GM21423 (cell line): ENCODE measurements at regions not wholly inside any gene's neighbourhood (a gene's known extent, or its start where the extent isn't known, plus 50 kb on each side); places are given as distances from the start of the nearest gene placed in this dataset.
"Not testable (repeated sequence)": the region's sequence is repeated elsewhere in the genome, so short reads cannot be mapped to it uniquely, and the experiment has no call there.

Experiments
- ATAC-seq: cut with Tn5 transposase; IDR thresholded peaks from one replicate; pipeline ENCODE4 v1.9.1; 2021; ENCODE audit warnings: mild to moderate bottlenecking, moderate library complexity; ENCODE audit not compliant: unreplicated experiment

DNA sequence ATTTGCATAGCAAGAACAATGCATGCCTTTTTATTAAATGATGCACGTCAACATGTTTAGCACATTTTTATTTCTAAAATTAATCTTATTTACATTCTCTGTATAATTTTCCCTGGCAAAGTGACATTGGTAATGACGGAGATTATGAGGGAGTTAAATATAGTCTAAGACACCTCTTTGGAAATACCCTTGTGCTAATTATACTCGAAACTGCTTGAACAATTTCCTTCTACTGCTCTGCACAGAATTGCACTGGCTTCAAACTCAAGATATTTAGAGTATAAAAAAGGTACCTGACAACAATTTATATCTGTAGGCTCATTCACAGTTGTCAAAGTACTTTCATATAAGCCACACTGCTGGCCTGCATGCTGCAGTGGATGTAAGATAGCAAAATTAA is 602.7 kb downstream of the NXPH1 start:
- no peak for ATAC-seq

DNA sequence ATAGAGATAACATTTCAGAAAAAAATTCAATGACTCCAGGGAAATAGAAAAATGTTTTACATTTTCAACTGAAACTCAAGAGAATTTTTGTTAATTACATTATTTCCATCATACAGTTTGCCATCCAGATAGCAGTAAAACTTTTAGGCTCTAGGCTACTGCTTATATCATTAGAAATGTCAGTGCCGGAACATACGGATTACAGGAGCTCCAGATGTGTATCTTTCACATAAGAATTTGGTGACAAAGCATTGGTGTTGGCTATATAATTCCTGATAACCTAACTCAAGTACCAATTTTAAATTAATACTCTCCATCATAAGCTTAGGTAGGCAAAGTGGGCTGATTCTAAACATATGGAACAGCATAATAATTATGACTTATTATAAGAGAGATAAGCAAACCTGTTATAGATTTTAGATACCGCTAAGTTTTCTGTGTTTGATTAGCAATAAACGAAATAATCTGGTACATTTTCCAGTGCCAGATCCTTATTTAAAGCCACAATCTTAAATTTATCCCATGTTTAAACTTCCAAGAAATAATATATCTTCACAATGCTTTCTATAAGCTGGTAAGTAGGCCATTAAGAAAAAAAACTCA is 637.9 kb downstream of the NXPH1 start:
- ATAC-seq: no peak

DNA sequence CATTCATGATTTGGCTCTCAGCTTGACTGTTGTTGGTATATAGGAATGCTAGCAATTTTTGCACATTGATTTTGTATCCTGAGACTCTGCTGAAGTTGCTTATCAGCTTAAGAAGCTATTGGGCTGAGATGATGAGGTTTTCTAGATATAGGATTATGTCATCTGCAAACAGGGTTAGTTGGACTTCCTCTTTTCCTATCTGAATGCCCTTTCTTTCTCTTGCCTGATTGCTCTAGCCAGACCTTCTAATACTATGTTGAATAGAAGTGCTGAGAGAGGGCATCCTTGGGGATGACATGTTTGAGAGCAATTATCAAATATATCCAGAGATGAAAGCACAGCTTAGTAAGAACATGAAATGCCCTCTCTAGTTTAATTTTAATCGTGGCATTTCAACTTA is 642.4 kb downstream of the NXPH1 start:
- not testable (repeated sequence) for ATAC-seq

DNA sequence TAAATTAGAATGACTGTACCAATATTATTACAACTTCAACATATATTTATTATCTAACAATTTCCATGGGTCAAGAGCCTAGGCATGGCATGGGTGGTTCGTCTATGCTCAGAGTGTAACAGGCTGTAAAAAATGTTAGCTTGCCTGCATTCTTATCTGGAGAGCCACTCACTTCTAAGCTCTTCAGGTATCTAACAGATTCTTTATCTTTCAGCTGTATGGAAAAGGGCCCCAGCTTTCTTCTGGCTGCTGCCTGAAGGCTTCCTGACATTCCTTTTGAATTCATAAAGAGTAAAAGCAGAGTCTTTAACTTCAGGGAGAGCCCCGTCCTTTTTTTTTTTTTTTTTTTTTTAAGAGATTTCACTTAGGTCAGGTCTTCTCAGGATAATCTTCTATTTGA is 648.8 kb downstream of the NXPH1 start:
- ATAC-seq: no peak

DNA sequence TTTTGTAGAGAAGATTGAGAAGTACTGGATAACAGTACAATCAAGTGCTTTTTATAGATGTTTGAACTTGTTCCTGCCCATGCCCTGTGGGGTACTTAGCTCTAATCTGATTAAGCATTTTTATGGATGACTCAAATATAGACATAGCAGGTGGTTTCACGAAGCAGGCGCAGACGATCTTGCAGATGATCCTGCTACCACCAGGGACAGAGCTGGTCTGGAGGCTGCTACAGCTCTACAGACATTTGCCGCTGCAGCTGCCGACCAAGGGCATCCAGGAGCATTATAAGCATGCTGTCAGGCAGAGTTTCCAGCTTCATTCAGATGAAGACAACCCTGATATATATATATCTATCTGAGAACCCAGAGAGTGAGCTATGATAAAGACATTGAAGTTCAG is 650.4 kb downstream of the NXPH1 start:
- no peak for ATAC-seq

DNA sequence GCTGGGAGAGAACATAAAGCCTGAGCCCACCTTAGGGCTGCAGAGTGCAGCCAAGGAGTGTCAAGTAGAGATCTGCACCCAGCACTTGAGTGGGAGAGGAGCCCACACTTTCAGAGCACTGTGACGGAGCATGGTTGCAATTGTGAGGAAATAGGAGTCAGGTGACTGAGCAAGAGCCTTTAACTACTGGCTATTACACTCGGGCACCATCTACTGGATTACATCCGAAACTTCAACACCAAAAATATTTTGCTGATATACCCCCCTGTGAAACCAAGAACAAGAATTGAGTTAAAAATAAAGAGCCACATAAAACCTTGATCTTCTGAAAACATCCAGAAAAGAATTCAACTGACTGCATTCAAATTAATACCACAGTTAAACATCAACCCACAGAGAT is 657.9 kb downstream of the NXPH1 start:
- ATAC-seq: no peak

DNA sequence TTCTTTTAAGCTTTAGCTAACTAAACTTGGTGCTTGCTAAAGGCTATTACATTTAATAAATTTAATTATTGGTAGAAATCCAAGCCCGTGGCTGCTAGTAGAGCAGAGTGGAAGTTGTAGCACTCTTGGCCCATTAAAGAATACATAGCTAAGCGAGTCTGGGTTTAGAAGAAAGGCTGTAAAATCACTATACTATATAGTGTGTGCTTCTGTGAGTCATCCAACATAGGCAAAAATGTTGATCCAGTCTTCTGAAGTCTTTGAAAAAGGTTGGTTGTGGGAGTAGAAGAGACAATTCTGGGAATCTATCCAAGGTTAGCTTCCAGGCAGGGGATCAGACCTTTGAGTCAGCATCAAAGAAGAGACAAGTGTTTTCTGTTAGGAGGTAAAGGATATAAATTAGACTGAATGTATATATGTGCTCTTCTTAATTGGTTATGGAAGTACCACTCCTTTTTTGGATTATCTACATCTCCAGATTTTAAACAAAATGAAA is 664.2 kb downstream of the NXPH1 start:
- ATAC-seq: no peak

DNA sequence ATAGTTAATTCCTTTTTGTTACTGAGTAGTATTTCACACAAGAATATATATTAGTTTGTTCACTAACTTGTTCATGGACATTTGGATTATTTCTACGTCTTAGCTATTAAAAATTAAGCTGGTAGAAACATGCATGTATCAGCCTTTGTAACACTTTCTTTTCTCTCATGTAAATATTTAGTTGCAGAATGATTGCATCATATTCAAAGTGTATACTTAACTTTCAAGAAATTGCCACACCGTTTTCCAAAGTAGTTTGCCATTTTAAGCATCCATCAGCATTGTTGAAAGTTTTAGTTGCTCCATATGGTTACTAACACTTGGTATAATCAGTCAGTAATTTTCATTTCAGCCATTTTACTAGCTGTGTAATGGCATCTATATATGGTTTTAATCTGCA is 666.9 kb downstream of the NXPH1 start:
- no peak for ATAC-seq

DNA sequence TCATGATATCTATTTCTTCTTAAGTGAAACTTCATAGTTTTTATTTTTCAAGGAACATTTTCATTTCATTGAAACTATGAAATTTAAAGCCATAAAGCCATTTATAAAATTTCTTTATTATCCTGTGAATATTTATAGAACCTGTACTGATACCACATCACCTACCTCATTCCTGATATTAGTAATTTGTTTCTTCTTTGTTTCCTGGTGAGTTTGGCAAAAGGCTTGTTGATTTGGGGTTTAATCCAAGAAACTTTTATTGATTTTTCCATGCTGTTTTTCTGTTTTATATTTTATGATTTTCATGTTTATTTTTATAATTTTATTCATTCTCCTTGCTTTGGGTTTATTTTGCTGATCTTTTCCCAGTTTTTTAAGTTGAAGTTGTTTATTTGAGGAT is 669.4 kb downstream of the NXPH1 start:
- no peak for ATAC-seq

DNA sequence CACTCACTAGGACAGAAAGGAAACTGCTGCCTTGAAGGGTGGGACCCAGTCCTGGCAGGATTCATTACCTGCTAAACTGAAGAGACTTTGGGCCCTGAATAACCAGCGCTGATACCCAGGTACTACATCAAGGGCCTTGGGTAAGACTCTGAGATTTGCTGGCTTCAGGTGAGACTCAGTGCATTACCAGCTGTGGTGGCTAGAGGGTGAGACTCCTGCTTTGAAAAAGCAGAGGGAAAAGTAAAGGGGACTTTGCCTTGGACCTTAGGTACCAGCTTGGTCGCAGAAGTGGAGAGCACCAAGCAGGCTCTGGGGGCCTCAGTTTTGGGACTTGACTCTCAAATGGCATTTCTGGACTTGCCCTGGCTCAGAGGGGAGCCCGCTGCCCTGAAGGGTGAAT is 673.3 kb downstream of the NXPH1 start:
- ATAC-seq: no peak

DNA sequence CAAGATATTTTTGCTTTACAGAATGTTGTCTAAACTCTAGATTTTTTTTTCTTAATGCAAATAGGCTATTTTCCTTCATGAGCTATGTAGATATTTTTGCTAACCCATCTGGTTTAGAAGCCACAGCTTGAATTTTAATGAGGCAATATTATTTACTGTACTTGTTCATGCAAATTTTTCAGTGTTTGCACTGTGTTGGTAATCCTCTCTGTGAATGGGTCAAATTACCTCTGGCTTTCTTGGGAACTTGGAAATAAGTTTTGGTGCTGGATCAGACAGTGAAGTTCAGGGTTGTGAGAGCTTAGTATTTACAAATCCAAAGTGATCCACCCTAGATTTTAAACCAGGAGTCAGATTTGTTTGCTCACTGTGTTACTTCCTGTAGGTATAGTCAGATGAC is 686.9 kb downstream of the NXPH1 start:
- ATAC-seq: no peak

DNA sequence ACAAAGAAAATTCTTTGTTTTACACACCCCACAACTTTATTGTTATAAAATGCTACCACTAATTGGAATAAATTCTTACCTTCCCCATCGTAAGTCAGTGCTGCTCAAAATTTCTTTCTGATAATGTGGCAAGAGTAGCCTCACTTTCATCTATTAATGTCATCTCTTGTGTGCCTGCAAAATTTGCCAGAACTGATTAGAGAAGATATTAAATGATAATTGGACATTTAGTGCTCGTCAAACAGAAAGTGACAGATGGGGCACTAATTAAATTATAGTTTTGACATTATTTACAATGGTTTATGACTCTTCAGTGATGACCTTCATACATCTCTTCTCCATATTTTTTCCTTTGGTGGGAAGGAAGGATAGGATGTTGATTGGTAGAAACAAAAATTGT is 690.9 kb downstream of the NXPH1 start:
- no peak for ATAC-seq

DNA sequence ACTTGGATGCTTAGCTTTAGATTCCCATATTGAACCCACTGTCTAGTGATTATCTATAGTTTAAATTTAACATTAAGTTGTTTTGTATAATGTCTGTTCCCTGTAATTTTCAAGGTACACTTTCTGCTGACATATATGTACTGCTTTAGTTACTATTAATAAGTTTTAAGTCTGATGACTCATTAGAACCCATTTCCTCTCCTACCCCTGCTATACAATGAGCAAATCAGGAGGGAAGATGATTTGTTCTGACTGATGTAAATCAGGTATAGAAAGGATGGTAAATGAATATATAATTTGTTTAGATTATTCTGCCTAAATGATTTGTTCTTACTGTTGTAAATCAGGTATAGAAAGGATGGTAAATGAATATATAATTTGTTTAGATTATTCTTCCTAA is 691.8 kb downstream of the NXPH1 start:
- no peak for ATAC-seq

DNA sequence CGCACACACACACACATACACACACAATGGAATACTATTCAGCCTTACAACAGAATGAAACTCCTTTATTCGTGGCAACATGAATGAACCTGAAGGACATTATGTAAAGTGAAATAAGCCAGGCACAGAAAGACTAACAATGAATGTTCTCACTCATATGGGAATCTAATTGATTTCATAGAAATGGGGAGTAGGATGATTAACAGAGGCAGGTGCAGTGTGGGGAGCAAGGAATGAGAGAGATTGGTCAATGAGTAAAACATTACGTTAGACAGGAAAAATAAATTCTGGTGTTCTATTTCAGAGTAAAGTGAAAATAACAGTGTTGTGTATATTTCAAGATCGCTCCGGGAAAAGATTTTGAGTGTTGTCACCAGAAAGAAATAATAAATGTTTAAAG is 694.5 kb downstream of the NXPH1 start:
- ATAC-seq: no peak

DNA sequence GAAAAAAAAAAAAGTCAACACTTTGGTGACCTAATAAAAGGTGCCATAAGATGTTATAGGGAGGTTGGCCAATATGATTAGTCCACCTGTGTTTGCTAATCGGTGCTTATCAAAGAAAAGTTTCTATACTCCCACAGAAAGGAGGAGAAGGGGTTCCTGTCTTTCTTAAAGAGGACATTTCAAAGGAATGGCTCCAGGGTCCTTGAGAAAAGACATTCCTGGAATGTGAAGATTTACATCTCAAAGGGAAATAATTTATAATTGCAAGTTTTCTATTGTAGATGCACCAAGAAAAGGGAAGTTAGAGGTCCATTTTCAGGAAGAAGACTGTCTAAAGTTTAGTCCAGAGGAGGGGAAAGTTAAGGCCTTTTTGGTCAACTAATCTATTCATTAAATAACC is 715.3 kb downstream of the NXPH1 start:
- no peak for ATAC-seq

DNA sequence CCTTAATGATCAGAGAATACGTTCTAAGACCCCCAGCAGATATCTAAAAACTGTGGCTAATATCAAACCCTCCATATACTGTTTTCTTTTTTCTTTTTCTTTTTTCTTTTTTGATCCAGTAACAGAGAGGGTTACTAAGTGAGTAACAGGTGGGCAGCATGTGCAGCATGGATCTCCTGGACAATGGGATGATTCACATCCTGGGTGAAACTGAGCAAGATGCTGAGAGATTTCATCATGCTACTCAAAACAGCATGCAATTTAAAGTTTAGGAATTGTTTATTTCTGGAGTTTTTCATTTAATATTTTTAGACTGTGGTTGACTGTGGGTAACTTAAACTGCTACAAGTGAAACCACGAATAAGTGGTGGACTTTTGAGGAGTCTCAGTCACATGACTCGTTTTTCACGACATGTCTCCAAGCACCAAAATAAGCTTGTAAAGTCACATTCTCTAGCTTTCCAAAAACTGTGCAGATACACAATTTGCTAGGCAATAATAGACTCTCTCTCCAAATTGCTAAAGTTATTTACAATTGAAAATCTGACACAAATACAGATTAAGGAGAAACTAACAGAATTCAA is 716.2 kb downstream of the NXPH1 start:
- ATAC-seq: no peak

DNA sequence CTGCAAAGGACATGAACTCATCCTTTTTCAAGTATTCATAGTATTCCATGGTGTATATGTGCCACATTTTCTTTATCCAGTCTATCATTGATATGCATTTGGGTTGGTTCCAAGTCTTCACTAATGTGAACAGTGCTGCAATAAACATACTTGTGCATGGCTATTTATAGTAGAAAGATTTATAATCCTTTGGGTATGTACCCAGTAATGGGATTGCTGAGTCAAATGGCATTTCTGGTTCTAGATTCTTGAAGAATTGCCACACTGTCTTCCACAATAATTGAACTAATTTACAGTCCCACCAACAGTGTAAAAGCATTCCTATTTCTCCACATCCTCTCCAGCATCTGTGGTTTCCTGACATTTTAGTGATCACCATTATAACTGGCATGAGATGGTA is 730.3 kb downstream of the NXPH1 start:
- not testable (repeated sequence) for ATAC-seq

DNA sequence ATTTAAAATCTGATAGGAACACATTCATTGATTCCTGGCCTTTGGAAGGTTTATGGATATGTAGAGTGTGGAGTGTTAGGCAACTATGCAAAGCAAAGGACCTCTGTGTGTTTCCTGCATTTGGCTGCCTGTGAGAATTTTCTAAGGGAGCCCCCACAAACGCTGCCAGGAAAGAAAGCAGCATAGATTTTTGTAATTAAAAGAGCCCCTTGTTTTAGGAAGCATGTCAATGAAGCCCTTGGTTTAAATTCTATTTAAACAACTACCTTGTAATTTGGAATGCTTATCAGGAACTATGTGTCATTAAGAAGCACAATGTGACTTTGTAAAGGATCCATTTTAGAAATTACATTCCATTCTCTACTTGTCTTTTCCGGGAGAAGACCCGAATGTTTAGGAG is 742.5 kb downstream of the NXPH1 start:
- ATAC-seq: no peak

DNA sequence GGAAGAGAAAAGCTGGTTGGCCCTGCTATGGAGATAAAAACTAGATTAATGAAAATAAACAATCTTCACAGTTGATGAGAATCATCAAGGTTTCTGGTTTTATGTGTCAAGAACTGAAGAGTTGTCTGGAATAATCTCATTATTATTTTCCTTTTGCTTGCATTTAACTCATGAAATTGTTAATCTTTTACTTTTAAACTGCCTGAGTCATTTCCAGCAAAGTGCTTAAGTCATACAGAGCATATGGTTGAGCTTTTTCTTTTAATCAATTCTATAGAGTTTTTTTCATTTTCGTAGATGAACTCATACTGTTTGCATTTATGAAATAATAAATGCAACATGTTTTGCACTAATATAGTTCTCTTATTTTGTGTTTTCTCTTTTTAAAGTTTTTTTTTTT is 747.9 kb downstream of the NXPH1 start:
- ATAC-seq: no peak

DNA sequence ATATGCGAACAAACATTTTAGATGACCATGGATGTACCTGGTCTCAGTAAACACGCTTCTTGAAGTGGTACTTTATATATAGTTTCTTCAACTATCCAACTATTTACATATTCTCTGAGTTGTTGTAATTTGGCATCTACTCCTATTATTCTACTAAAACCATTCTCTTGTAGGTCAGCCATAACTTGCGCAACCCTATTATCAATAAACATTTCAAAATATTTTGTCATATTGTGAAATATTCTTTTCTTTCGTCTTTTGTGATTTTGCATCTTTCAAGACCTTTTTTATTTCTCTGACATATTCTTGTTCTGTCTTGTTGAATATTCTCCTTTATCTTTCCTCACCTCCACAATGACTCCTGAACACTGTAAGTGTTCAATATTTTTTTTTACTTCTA is 753.3 kb downstream of the NXPH1 start:
- ATAC-seq: no peak

DNA sequence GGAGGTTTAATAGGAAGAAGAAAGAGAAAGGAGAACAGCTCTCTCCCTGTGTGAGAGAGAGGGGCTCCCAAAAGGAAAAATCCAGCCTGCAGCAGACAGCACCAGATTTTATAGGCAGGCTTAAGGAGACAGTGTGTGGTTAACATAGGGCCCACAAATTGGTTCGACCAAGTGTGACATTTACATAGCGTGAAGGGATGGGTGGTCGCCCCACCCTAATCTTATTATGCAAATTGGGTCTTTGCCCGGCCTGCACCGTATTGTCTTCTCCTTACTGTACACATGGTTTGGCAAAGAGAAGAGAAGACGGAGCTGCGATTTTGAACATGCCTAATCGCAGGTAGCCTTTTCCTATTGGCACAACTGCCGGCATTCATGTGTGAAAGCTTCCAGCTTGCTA is 756.3 kb downstream of the NXPH1 start:
- ATAC-seq: no peak

DNA sequence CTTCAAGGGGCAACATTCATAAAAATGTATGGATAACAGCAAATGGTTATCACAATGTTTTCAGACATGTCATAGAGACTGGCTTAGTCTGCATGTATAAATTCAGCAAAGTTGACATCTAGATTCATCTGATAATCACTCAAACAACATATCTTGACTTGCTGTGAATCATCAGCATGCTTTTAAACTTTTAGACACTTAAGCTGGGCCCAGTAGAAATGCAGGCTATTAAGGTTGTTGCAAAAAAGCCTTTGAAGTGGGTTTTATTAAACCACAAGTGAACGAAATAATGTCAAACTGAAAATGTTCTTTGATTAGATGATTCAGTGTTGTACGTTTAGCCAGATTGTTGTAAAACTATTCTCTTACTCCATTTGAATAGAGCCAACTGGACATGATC is 759.6 kb downstream of the NXPH1 start:
- no peak for ATAC-seq

DNA sequence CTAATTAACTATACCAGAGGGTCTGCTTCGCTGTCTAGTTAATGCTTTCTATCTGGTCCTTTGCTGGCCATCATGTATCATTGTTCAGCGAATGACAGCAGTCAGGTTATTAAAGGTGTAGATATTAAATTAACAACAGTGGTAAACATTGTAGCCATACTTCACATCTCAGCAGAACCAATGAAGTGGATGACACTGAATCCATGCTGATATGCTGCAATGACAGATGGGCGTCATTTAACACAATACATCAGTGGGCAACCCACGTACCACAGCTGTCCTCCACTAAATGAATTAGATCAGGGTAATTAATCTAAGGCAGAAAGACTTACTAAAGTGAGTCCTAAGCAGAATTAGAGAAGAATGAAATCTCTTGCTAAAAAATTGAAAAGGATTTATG is 767.2 kb downstream of the NXPH1 start:
- no peak for ATAC-seq
